BJ (cell line): ENCODE measurements at regions not wholly inside any gene's neighbourhood (a gene's known extent, or its start where the extent isn't known, plus 50 kb on each side); places are given as distances from the start of the nearest gene placed in this dataset.

Experiments used
- CTCF ChIA-PET: fragments of 350-600 bp; formaldehyde crosslinking; extraction: SDS; loops from one replicate; lab custom pipeline; 2021; ENCODE audit warnings: antibody characterized with exemption, inconsistent platforms; lab: Yijun Ruan, JAX
- POLR2A ChIA-PET: fragments of 300-600 bp; sonication (Branson Sonifier 250); formaldehyde crosslinking; extraction: SDS; loops from one replicate; lab custom pipeline; 2021; ENCODE audit warnings: antibody characterized with exemption; lab: Charles Lee
- DNase-seq: peaks from one replicate; pipeline ENCODE4 v3.0.0-alpha.2; 2011; ENCODE audit warnings: low read depth
- H3K27me3 ChIP-seq: 2 replicates; pipeline ENCODE4 v1.6.0; 2011; ENCODE audit warnings: low read length; ENCODE audit not compliant: control insufficient read depth, insufficient read depth
- H3K36me3 ChIP-seq: 2 replicates; pipeline ENCODE4 v1.5.1; 2011; ENCODE audit warnings: low read length; ENCODE audit not compliant: control insufficient read depth, insufficient read depth
- H3K4me3 ChIP-seq: 2 replicates; pipeline ENCODE4 v1.5.1; 2011; ENCODE audit warnings: low read depth, mild to moderate bottlenecking, control low read depth, low read length
- TF ChIP-seq, protein P1 (sequence below): IDR thresholded peaks from 2 replicates; pipeline ENCODE4 v1.5.1; 2011; ENCODE audit warnings: low read depth, mild to moderate bottlenecking, control low read depth, inconsistent platforms, low read length, moderate library complexity; ENCODE audit not compliant: insufficient read depth

DNA sequence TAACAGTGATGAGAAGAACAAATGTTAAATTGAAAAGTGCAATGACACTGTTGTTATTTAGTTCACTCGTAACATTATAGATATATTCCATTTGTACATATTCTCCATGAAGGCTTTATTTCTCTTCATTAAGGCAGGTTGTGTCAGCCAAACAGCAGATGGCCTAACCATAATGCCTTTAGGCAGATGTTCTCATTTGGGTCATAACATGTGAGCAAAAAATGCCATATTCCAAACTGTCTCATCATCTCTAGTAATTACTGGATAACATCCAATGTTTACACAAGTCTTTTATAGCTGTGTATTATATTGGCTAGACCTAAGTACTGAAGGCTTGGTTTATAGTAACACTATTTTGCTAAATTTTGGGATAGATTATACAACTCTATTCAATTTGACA, 87.2 kb upstream of the CHODL start:
- TF ChIP-seq, protein P1, sequence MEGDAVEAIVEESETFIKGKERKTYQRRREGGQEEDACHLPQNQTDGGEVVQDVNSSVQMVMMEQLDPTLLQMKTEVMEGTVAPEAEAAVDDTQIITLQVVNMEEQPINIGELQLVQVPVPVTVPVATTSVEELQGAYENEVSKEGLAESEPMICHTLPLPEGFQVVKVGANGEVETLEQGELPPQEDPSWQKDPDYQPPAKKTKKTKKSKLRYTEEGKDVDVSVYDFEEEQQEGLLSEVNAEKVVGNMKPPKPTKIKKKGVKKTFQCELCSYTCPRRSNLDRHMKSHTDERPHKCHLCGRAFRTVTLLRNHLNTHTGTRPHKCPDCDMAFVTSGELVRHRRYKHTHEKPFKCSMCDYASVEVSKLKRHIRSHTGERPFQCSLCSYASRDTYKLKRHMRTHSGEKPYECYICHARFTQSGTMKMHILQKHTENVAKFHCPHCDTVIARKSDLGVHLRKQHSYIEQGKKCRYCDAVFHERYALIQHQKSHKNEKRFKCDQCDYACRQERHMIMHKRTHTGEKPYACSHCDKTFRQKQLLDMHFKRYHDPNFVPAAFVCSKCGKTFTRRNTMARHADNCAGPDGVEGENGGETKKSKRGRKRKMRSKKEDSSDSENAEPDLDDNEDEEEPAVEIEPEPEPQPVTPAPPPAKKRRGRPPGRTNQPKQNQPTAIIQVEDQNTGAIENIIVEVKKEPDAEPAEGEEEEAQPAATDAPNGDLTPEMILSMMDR = no peak
- Histone ChIP-seq H3K27me3 (no peaks in the 10 kb centered on the region), H3K36me3 (no peaks in the 10 kb centered on the region), H3K4me3 (no peak overlapping the region)
- DNase-seq = no peak
- CTCF ChIA-PET = interaction anchor here (0.9 kb wide), 1 partner anchor 17 kb away, joined by 3 read pairs; no protein-coding TSS in a partner anchor
- POLR2A ChIA-PET = no interaction called here

DNA sequence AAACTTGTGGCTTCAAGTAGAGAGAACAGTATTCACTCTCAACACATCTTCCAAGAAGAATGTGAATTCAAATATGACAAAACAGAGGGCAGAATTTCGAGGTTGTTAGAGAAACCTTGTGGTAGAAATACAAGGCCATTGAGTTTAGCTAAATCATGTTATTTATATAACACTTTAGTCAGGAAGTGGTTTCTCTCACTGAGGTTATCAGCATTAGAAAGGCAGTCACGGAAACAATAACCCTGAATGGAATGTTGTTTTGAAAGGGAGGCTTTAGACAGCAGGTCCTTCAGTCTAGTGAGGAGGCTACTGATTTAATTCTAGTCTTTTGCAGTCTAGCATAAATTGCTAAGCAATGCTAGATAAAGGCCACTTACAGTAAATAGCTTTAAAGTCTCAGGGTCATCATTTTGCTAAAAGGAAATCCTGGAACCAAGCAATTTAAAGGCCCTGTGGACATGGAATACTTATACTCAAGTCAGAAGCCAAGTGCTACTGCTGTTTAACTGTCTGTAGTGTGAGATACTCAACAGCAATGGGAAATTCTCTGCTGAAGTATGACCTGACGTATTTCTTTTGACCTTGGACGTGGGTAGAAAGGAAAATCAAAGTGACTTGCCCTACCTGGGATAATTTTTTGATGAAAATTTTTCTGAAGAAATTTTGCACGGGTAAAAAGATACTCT, 89.0 kb upstream of the CHODL start:
- TF ChIP-seq, protein P1 = no peak
- CTCF ChIA-PET = no interaction called here
- H3K4me3 ChIP-seq = no peak overlapping the region
- no peak for DNase-seq
- H3K36me3 ChIP-seq = no peaks in the 10 kb centered on the region
- POLR2A ChIA-PET = no interaction called here
- H3K27me3 ChIP-seq = no peaks in the 10 kb centered on the region

DNA sequence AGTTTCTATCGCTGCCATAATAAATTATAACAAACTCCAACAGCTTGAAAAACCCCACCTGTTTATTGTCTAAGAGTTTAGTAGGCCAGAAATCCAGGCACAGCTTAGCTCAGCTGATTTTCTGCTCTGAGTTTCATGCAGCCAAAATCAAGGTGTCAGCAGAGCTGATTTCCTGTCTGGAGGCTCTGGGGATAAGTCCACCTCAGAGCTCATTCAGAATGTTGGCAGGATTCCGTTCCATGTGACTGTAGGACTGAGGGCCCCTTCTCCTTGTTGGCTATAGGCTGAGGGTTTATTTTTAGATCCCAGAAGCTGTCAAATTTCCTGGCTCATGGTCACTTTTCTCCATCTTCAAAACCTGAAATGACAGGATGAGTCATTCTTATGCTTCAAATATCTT, 91.6 kb upstream of the CHODL start:
- H3K36me3 ChIP-seq = no peaks in the 10 kb centered on the region
- TF ChIP-seq, protein P1 = no peak
- ChIA-PET POLR2A (no interaction called here), CTCF (no interaction called here)
- DNase-seq = no peak
- no peak overlapping the region for H3K4me3 ChIP-seq
- H3K27me3 ChIP-seq = no peaks in the 10 kb centered on the region

DNA sequence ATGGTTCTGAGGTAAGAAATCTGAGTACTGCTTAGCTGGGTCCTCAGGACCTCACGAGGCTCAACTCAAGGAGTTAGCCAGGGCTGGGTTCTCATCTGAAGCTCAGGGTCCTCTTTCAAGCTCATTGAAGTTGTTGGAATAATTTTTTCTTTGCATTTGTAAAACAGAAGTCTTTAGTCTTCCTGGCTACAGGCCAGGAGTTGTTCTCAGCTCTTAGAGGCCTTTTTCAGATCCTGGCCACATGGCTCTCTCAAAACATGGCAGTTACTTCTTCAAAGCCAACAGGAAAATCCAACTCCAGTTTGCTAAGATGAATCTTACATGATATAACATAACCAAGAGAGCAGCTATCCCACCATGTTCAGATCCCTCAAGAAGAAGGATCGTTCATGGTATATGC, 92.3 kb upstream of the CHODL start:
- ChIA-PET CTCF (no interaction called here), POLR2A (no interaction called here)
- H3K4me3 ChIP-seq = no peak overlapping the region
- H3K36me3 ChIP-seq = no peaks in the 10 kb centered on the region
- no peak for DNase-seq
- no peaks in the 10 kb centered on the region for H3K27me3 ChIP-seq
- TF ChIP-seq, protein P1 = no peak

DNA sequence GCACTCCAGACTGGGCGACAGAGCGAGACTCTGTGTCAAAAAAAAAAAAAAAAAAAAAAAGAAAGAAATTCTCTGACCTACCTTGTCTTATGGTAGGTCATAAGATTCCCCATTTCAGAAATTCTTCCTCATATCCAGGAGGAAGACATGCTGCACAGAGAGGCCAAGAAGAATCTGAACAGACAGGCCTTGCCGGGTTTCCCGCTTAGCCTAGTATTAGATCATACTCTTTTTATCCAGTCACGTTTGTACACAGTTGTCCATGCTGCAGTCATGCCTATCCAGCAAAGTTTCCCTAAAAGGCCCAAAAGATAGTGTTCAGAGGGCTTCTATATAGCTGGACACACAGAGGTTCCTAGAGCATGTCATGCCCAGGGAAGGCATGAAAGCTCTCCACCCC, 93.6 kb upstream of the CHODL start:
- POLR2A ChIA-PET = no interaction called here
- TF ChIP-seq, protein P1 = no peak
- CTCF ChIA-PET = no interaction called here
- no peaks in the 10 kb centered on the region for H3K36me3 ChIP-seq
- H3K27me3 ChIP-seq = no peaks in the 10 kb centered on the region
- no peak for DNase-seq
- no peak overlapping the region for H3K4me3 ChIP-seq
